ENCODE measurements at regions not wholly inside any gene's neighbourhood (a gene's known extent, or its start where the extent isn't known, plus 50 kb on each side); places are given as distances from the start of the nearest gene placed in this dataset.

- Histone ChIP-seq H4K20me1 (ENCODE audit: control insufficient read depth, insufficient read depth, low read length, poor library complexity, severe bottlenecking) (no peaks in the 10 kb centered on the region), H3K9me3 (ENCODE audit: control extremely low read depth in 1 of 3, control insufficient read depth in 2 of 3, insufficient read depth in 1 of 3, low read length in 2 of 3) (no peaks in the 10 kb centered on the region), H3K4me3 (ENCODE audit: control extremely low read depth in 1 of 5, extremely low read depth in 1 of 5, insufficient read depth in 1 of 5, low read depth in 2 of 5, low read length in 4 of 5) (no peak overlapping the region), H3K4me1 (ENCODE audit: control insufficient read depth in 2 of 2, insufficient read depth in 2 of 2, low read length in 2 of 2) (no peaks in the 10 kb centered on the region), H3K9ac (ENCODE audit: low read length) (no peak overlapping the region), H3K27ac (ENCODE audit: low read length in 2 of 2) (no peak overlapping the region), H3K4me2 (replicated peaks; ENCODE audit: low read depth, low read length, poor library complexity, severe bottlenecking) (no peak overlapping the region), H2AFZ (ENCODE audit: insufficient read depth, low read depth, low read length, poor library complexity, severe bottlenecking) (no peak overlapping the region), H3K27me3 (replicated peaks in 1 of 4; ENCODE audit: control extremely low read depth in 1 of 4, control insufficient read depth in 3 of 4, insufficient read depth in 4 of 4, low read length in 3 of 4) (no peaks in the 10 kb centered on the region), H3K79me2 (ENCODE audit: control insufficient read depth, insufficient read depth, low read length) (no peaks in the 10 kb centered on the region), H3K36me3 (replicated peaks in 1 of 2; ENCODE audit: control extremely low read depth in 1 of 2, control insufficient read depth in 1 of 2, extremely low read depth in 1 of 2, insufficient read depth in 2 of 2, low read length in 1 of 2) (no peaks in the 10 kb centered on the region)
- no peaks in the 10 kb centered on the region for H3K9me3 Mint-ChIP-seq (ENCODE audit: insufficient read depth)
- WGBS (ENCODE audit: insufficient coverage) = no CpG with 5 or more reads among the region's 3 CpGs
- H3K27me3 Mint-ChIP-seq = no peaks in the 10 kb centered on the region
- intact Hi-C loops (cut with micrococcal nuclease) = no loop called here
- no peaks in the 10 kb centered on the region for H3K4me1 Mint-ChIP-seq
- H3K27ac Mint-ChIP-seq = no peak overlapping the region
- CTCF ChIA-PET = no interaction called here
- TF ChIP-seq CTCF (IDR thresholded peaks at IDR 0.05) (no peak), EZH2 (IDR thresholded peaks at IDR 0.05; ENCODE audit: borderline replicate concordance, insufficient read depth, low read depth, low read length, poor library complexity, severe bottlenecking) (no peak)
- POLR2A ChIA-PET = no interaction called here
- ATAC-seq (ENCODE audit: low read depth) (no peak), DNase-seq (no peak)
- no peak overlapping the region for H3K4me3 Mint-ChIP-seq
Measured at GRCh38 chr4:36884151-36884550, 360.4 kb upstream of the NWD2 start.

GRCh38 chr4:36891971-36892370, 352.6 kb upstream of the NWD2 start:
- Histone ChIP-seq H3K36me3 (replicated peaks in 1 of 2; ENCODE audit: control extremely low read depth in 1 of 2, control insufficient read depth in 1 of 2, extremely low read depth in 1 of 2, insufficient read depth in 2 of 2, low read length in 1 of 2) (no peaks in the 10 kb centered on the region), H3K27me3 (replicated peaks in 1 of 4; ENCODE audit: control extremely low read depth in 1 of 4, control insufficient read depth in 3 of 4, insufficient read depth in 4 of 4, low read length in 3 of 4) (no peaks in the 10 kb centered on the region), H3K27ac (ENCODE audit: low read length in 2 of 2) (no peak overlapping the region), H3K79me2 (ENCODE audit: control insufficient read depth, insufficient read depth, low read length) (no peaks in the 10 kb centered on the region), H3K4me2 (replicated peaks; ENCODE audit: low read depth, low read length, poor library complexity, severe bottlenecking) (no peak overlapping the region), H3K4me1 (ENCODE audit: control insufficient read depth in 2 of 2, insufficient read depth in 2 of 2, low read length in 2 of 2) (no peaks in the 10 kb centered on the region), H3K9ac (ENCODE audit: low read length) (no peak overlapping the region), H4K20me1 (ENCODE audit: control insufficient read depth, insufficient read depth, low read length, poor library complexity, severe bottlenecking) (no peaks in the 10 kb centered on the region), H3K4me3 (ENCODE audit: control extremely low read depth in 1 of 5, extremely low read depth in 1 of 5, insufficient read depth in 1 of 5, low read depth in 2 of 5, low read length in 4 of 5) (no peak overlapping the region), H3K9me3 (ENCODE audit: control extremely low read depth in 1 of 3, control insufficient read depth in 2 of 3, insufficient read depth in 1 of 3, low read length in 2 of 3) (peaks cover 0 to 7% (median 0%) of the 10 kb centered on the region in 3 donors), H2AFZ (ENCODE audit: insufficient read depth, low read depth, low read length, poor library complexity, severe bottlenecking) (no peak overlapping the region)
- Mint-ChIP-seq H3K4me3 (no peak overlapping the region), H3K27ac (no peak overlapping the region), H3K4me1 (no peaks in the 10 kb centered on the region), H3K9me3 (ENCODE audit: insufficient read depth) (no peaks in the 10 kb centered on the region), H3K27me3 (no peaks in the 10 kb centered on the region)
- no peak for ATAC-seq (ENCODE audit: low read depth)
- ChIA-PET CTCF (no interaction called here), POLR2A (no interaction called here)
- intact Hi-C loops (cut with micrococcal nuclease) = no loop called here
- DNase-seq = no peak
- WGBS (ENCODE audit: insufficient coverage) = no CpG with 5 or more reads among the region's 2 CpGs
- no peak for TF ChIP-seq EZH2 (IDR thresholded peaks at IDR 0.05; ENCODE audit: borderline replicate concordance, insufficient read depth, low read depth, low read length, poor library complexity, severe bottlenecking)
- TF ChIP-seq CTCF (IDR thresholded peaks at IDR 0.05) = no peak

All from B cell (primary cell).